Adipocyte (in vitro differentiated cells): ENCODE measurements at regions not wholly inside any gene's neighbourhood (a gene's known extent, or its start where the extent isn't known, plus 50 kb on each side); places are given as distances from the start of the nearest gene placed in this dataset.

Experiments used
- DNase-seq: peaks from one replicate; pipeline ENCODE4 v3.0.0-alpha.2; 2015; ENCODE audit warnings: low read depth
- H3K27me3 ChIP-seq: replicated peaks from 2 replicates; pipeline ENCODE4 v1.7.0; 2013; ENCODE audit warnings: mild to moderate bottlenecking, low read length, moderate library complexity; ENCODE audit not compliant: control insufficient read depth, insufficient read depth
- H3K36me3 ChIP-seq: 2 replicates; pipeline ENCODE4 v1.7.0; 2013; ENCODE audit warnings: low read length, mild to moderate bottlenecking, moderate library complexity; ENCODE audit not compliant: control insufficient read depth, insufficient read depth, severe bottlenecking
- H3K4me1 ChIP-seq: 2 replicates; pipeline ENCODE4 v1.7.0; 2013; ENCODE audit warnings: mild to moderate bottlenecking, low read length, moderate library complexity; ENCODE audit not compliant: control insufficient read depth, insufficient read depth
- H3K4me3 ChIP-seq: 2 replicates; pipeline ENCODE4 v1.7.0; 2013; ENCODE audit warnings: mild to moderate bottlenecking, low read length, moderate library complexity
- H3K9ac ChIP-seq: 2 replicates; pipeline ENCODE4 v1.7.0; 2013; ENCODE audit warnings: mild to moderate bottlenecking, low read length, moderate library complexity
- H3K9me3 ChIP-seq: 2 replicates; pipeline ENCODE4 v1.7.0; 2013; ENCODE audit warnings: mild to moderate bottlenecking, low read length, moderate library complexity; ENCODE audit not compliant: control insufficient read depth

- H3K9me3 ChIP-seq: no peaks in the 10 kb centered on the region
- peaks cover 3% of the 10 kb centered on the region for H3K27me3 ChIP-seq
- H3K4me3 ChIP-seq: no peak overlapping the region
- H3K4me1 ChIP-seq: no peaks in the 10 kb centered on the region
- no peaks in the 10 kb centered on the region for H3K36me3 ChIP-seq
- no peak for DNase-seq
- H3K9ac ChIP-seq: no peak overlapping the region
Observed at GRCh38 chr3:182388506-182388905, 404.8 kb upstream of the ATP11B start.

GRCh38 chr3:182389071-182389815, 404.1 kb upstream of the ATP11B start:
- H3K27me3 ChIP-seq: peaks cover 3% of the 10 kb centered on the region
- H3K4me3 ChIP-seq: no peak overlapping the region
- H3K36me3 ChIP-seq: no peaks in the 10 kb centered on the region
- no peak for DNase-seq
- H3K9me3 ChIP-seq: no peaks in the 10 kb centered on the region
- no peaks in the 10 kb centered on the region for H3K4me1 ChIP-seq
- H3K9ac ChIP-seq: no peak overlapping the region

GRCh38 chr3:182390421-182390820, 402.9 kb upstream of the ATP11B start:
- Histone ChIP-seq H3K4me3 (no peak overlapping the region), H3K4me1 (no peaks in the 10 kb centered on the region), H3K27me3 (peaks cover 3% of the 10 kb centered on the region), H3K9me3 (no peaks in the 10 kb centered on the region), H3K9ac (no peak overlapping the region), H3K36me3 (no peaks in the 10 kb centered on the region)
- DNase-seq: no peak

- no peaks in the 10 kb centered on the region for H3K36me3 ChIP-seq
- peaks cover 3% of the 10 kb centered on the region for H3K27me3 ChIP-seq
- H3K9ac ChIP-seq: no peak overlapping the region
- no peaks in the 10 kb centered on the region for H3K9me3 ChIP-seq
- no peak overlapping the region for H3K4me3 ChIP-seq
- H3K4me1 ChIP-seq: no peaks in the 10 kb centered on the region
- DNase-seq: no peak
Observed at GRCh38 chr3:182392182-182392937, 400.9 kb upstream of the ATP11B start.

- H3K4me1 ChIP-seq: no peaks in the 10 kb centered on the region
- H3K9me3 ChIP-seq: no peaks in the 10 kb centered on the region
- H3K4me3 ChIP-seq: no peak overlapping the region
- no peak overlapping the region for H3K9ac ChIP-seq
- DNase-seq: no peak
- peaks cover 3% of the 10 kb centered on the region for H3K27me3 ChIP-seq
- no peaks in the 10 kb centered on the region for H3K36me3 ChIP-seq
Observed at GRCh38 chr3:182393151-182393550, 400.2 kb upstream of the ATP11B start.

GRCh38 chr3:182393830-182394367, 399.4 kb upstream of the ATP11B start:
- Histone ChIP-seq H3K36me3 (no peaks in the 10 kb centered on the region), H3K27me3 (peaks cover 3% of the 10 kb centered on the region), H3K9me3 (no peaks in the 10 kb centered on the region), H3K4me3 (no peak overlapping the region), H3K9ac (no peak overlapping the region), H3K4me1 (no peaks in the 10 kb centered on the region)
- no peak for DNase-seq

GRCh38 chr3:182397164-182397563, 396.1 kb upstream of the ATP11B start:
- Histone ChIP-seq H3K27me3 (no peaks in the 10 kb centered on the region), H3K9me3 (no peaks in the 10 kb centered on the region), H3K4me3 (no peak overlapping the region), H3K9ac (no peak overlapping the region), H3K36me3 (no peaks in the 10 kb centered on the region), H3K4me1 (no peaks in the 10 kb centered on the region)
- DNase-seq: no peak

GRCh38 chr3:182399978-182400737, 393.1 kb upstream of the ATP11B start:
- Histone ChIP-seq H3K36me3 (no peaks in the 10 kb centered on the region), H3K9me3 (no peaks in the 10 kb centered on the region), H3K4me1 (no peaks in the 10 kb centered on the region), H3K4me3 (no peak overlapping the region), H3K27me3 (no peaks in the 10 kb centered on the region), H3K9ac (no peak overlapping the region)
- no peak for DNase-seq

GRCh38 chr3:182400838-182401237, 392.5 kb upstream of the ATP11B start:
- peaks cover 5% of the 10 kb centered on the region for H3K4me1 ChIP-seq
- no peaks in the 10 kb centered on the region for H3K36me3 ChIP-seq
- no peak for DNase-seq
- no peak overlapping the region for H3K9ac ChIP-seq
- H3K9me3 ChIP-seq: no peaks in the 10 kb centered on the region
- no peak overlapping the region for H3K4me3 ChIP-seq
- H3K27me3 ChIP-seq: no peaks in the 10 kb centered on the region

- Histone ChIP-seq H3K4me1 (peaks cover 17% of the 10 kb centered on the region), H3K4me3 (no peak overlapping the region)
Observed at GRCh38 chr3:182404031-182404430, 389.3 kb upstream of the ATP11B start.

GRCh38 chr3:182405759-182406158, 387.5 kb upstream of the ATP11B start:
- Histone ChIP-seq H3K9ac (no peak overlapping the region), H3K4me1 (peaks cover 17% of the 10 kb centered on the region), H3K27me3 (no peaks in the 10 kb centered on the region), H3K36me3 (no peaks in the 10 kb centered on the region), H3K9me3 (no peaks in the 10 kb centered on the region), H3K4me3 (no peak overlapping the region)
- DNase-seq: no peak

More at GRCh38 chr3:182404031-182404430, 389.3 kb upstream of the ATP11B start:
- H3K36me3 ChIP-seq: no peaks in the 10 kb centered on the region
- no peaks in the 10 kb centered on the region for H3K9me3 ChIP-seq
- DNase-seq: no peak
- no peak overlapping the region for H3K9ac ChIP-seq
- no peaks in the 10 kb centered on the region for H3K27me3 ChIP-seq
